Dendritic cell treated with granulocyte-macrophage colony-stimulating factor and Interleukin-4, amounts not matched to agents 40 ng/mL and 50 ng/mL, for 4 days (primary cell): ENCODE measurements at regions not wholly inside any gene's neighbourhood (a gene's known extent, or its start where the extent isn't known, plus 50 kb on each side); places are given as distances from the start of the nearest gene placed in this dataset.

Experiments
- H3K27ac Mint-ChIP-seq: one replicate; pipeline ENCODE4 v1.8.0; 2022; ENCODE audit warnings: mild to moderate bottlenecking, mixed read lengths
- H3K27me3 Mint-ChIP-seq: one replicate; pipeline ENCODE4 v1.8.0; 2022; ENCODE audit warnings: mild to moderate bottlenecking, mixed read lengths
- H3K36me3 Mint-ChIP-seq: one replicate; pipeline ENCODE4 v1.8.0; 2022; ENCODE audit warnings: low read depth, mixed read lengths
- H3K4me1 Mint-ChIP-seq: one replicate; pipeline ENCODE4 v1.8.0; 2022; ENCODE audit warnings: low read depth, mixed read lengths
- H3K4me3 Mint-ChIP-seq: one replicate; pipeline ENCODE4 v1.8.0; 2022; ENCODE audit warnings: mild to moderate bottlenecking, moderate library complexity, mixed read lengths
- H3K9me3 Mint-ChIP-seq: one replicate; pipeline ENCODE4 v1.8.0; 2022; ENCODE audit warnings: mixed read lengths
- intact Hi-C: fragments of 100-400 bp; cut with micrococcal nuclease; formaldehyde crosslinking; loops from one replicate; pipeline ENCODE4 v1.15.0; 2022

GRCh38 chr4:24476282-24476681, 108.1 kb downstream of the DHX15 start:
- Mint-ChIP-seq H3K27ac (no peak overlapping the region), H3K9me3 (no peaks in the 10 kb centered on the region), H3K4me1 (peaks cover 24% of the 10 kb centered on the region), H3K4me3 (no peak overlapping the region), H3K27me3 (peaks cover 73% of the 10 kb centered on the region), H3K36me3 (no peaks in the 10 kb centered on the region)
- intact Hi-C loops = no loop called here

- no peak overlapping the region for H3K4me3 Mint-ChIP-seq
- intact Hi-C loops = no loop called here
- H3K36me3 Mint-ChIP-seq = no peaks in the 10 kb centered on the region
- peaks cover 73% of the 10 kb centered on the region for H3K27me3 Mint-ChIP-seq
- H3K27ac Mint-ChIP-seq = no peak overlapping the region
- peaks cover 29% of the 10 kb centered on the region for H3K4me1 Mint-ChIP-seq
- no peaks in the 10 kb centered on the region for H3K9me3 Mint-ChIP-seq
These were observed 108.6 kb downstream of the DHX15 start for GRCh38 chr4:24475756-24476155.

GRCh38 chr4:24473309-24473721, 111.0 kb downstream of the DHX15 start:
- intact Hi-C loops = no loop called here
- H3K36me3 Mint-ChIP-seq = no peaks in the 10 kb centered on the region
- no peaks in the 10 kb centered on the region for H3K9me3 Mint-ChIP-seq
- H3K27ac Mint-ChIP-seq = no peak overlapping the region
- H3K27me3 Mint-ChIP-seq = peaks cover 90% of the 10 kb centered on the region
- peaks cover 37% of the 10 kb centered on the region for H3K4me1 Mint-ChIP-seq
- H3K4me3 Mint-ChIP-seq = peak overlapping the region; percentile 75

- Mint-ChIP-seq H3K27me3 (peaks cover 92% of the 10 kb centered on the region), H3K9me3 (no peaks in the 10 kb centered on the region), H3K27ac (no peak overlapping the region), H3K4me3 (peak overlapping the region; percentile 75), H3K36me3 (no peaks in the 10 kb centered on the region), H3K4me1 (peaks cover 37% of the 10 kb centered on the region)
- intact Hi-C loops = no loop called here
These were observed 111.6 kb downstream of the DHX15 start for GRCh38 chr4:24472514-24473308.

- Mint-ChIP-seq H3K27me3 (peaks cover 92% of the 10 kb centered on the region), H3K27ac (no peak overlapping the region), H3K4me1 (peaks cover 37% of the 10 kb centered on the region), H3K9me3 (no peaks in the 10 kb centered on the region), H3K4me3 (peak overlapping the region; percentile 74), H3K36me3 (no peaks in the 10 kb centered on the region)
- intact Hi-C loops = no loop called here
These were observed 112.2 kb downstream of the DHX15 start for GRCh38 chr4:24472161-24472510.

- Mint-ChIP-seq H3K27ac (no peak overlapping the region), H3K36me3 (no peaks in the 10 kb centered on the region), H3K4me1 (peaks cover 37% of the 10 kb centered on the region), H3K4me3 (peak overlapping the region; percentile 65), H3K27me3 (peaks cover 90% of the 10 kb centered on the region), H3K9me3 (no peaks in the 10 kb centered on the region)
- intact Hi-C loops = no loop called here
These were observed 112.7 kb downstream of the DHX15 start for GRCh38 chr4:24471486-24472160.

- H3K4me1 Mint-ChIP-seq = peaks cover 37% of the 10 kb centered on the region
- intact Hi-C loops = no loop called here
- no peaks in the 10 kb centered on the region for H3K36me3 Mint-ChIP-seq
- H3K27ac Mint-ChIP-seq = no peak overlapping the region
- H3K4me3 Mint-ChIP-seq = peak overlapping the region; percentile 65
- H3K27me3 Mint-ChIP-seq = peaks cover 89% of the 10 kb centered on the region
- no peaks in the 10 kb centered on the region for H3K9me3 Mint-ChIP-seq
These were observed 113.5 kb downstream of the DHX15 start for GRCh38 chr4:24470666-24471485.

- Mint-ChIP-seq H3K27ac (no peak overlapping the region), H3K27me3 (peaks cover 72% of the 10 kb centered on the region)
- intact Hi-C loops = no loop called here
These were observed 116.3 kb downstream of the DHX15 start for GRCh38 chr4:24468071-24468470.

GRCh38 chr4:24464566-24464965, 119.8 kb downstream of the DHX15 start:
- H3K9me3 Mint-ChIP-seq = no peaks in the 10 kb centered on the region
- H3K36me3 Mint-ChIP-seq = no peaks in the 10 kb centered on the region
- intact Hi-C loops = no loop called here
- no peak overlapping the region for H3K4me3 Mint-ChIP-seq
- H3K4me1 Mint-ChIP-seq = peaks cover under 1% of the 10 kb centered on the region
- H3K27ac Mint-ChIP-seq = no peak overlapping the region
- H3K27me3 Mint-ChIP-seq = peaks cover 49% of the 10 kb centered on the region

More at GRCh38 chr4:24468071-24468470, 116.3 kb downstream of the DHX15 start:
- Mint-ChIP-seq H3K9me3 (no peaks in the 10 kb centered on the region), H3K36me3 (no peaks in the 10 kb centered on the region), H3K4me1 (peaks cover 32% of the 10 kb centered on the region), H3K4me3 (no peak overlapping the region)

- Mint-ChIP-seq H3K27ac (no peak overlapping the region), H3K4me3 (no peak overlapping the region), H3K4me1 (no peaks in the 10 kb centered on the region), H3K9me3 (no peaks in the 10 kb centered on the region), H3K27me3 (peaks cover 2% of the 10 kb centered on the region), H3K36me3 (no peaks in the 10 kb centered on the region)
- intact Hi-C loops = no loop called here
These were observed 127.9 kb downstream of the DHX15 start for GRCh38 chr4:24456431-24456830.

- Mint-ChIP-seq H3K9me3 (no peaks in the 10 kb centered on the region), H3K27ac (no peak overlapping the region), H3K27me3 (peaks cover 1% of the 10 kb centered on the region), H3K4me3 (no peak overlapping the region), H3K36me3 (no peaks in the 10 kb centered on the region), H3K4me1 (no peaks in the 10 kb centered on the region)
- intact Hi-C loops = no loop called here
These were observed 130.4 kb downstream of the DHX15 start for GRCh38 chr4:24453951-24454350.

GRCh38 chr4:24451870-24452269, 132.5 kb downstream of the DHX15 start:
- intact Hi-C loops = no loop called here
- Mint-ChIP-seq H3K27me3 (peaks cover 1% of the 10 kb centered on the region), H3K27ac (no peak overlapping the region), H3K4me1 (no peaks in the 10 kb centered on the region), H3K9me3 (no peaks in the 10 kb centered on the region), H3K36me3 (no peaks in the 10 kb centered on the region), H3K4me3 (no peak overlapping the region)

GRCh38 chr4:24443200-24443599, 141.2 kb downstream of the DHX15 start:
- no peak overlapping the region for H3K4me3 Mint-ChIP-seq
- peaks cover 5% of the 10 kb centered on the region for H3K4me1 Mint-ChIP-seq
- H3K9me3 Mint-ChIP-seq = no peaks in the 10 kb centered on the region
- no peak overlapping the region for H3K27ac Mint-ChIP-seq
- H3K27me3 Mint-ChIP-seq = peaks cover 2% of the 10 kb centered on the region
- intact Hi-C loops = no loop called here
- H3K36me3 Mint-ChIP-seq = no peaks in the 10 kb centered on the region

GRCh38 chr4:24440765-24441164, 143.6 kb downstream of the DHX15 start:
- Mint-ChIP-seq H3K4me1 (peaks cover 5% of the 10 kb centered on the region), H3K27ac (no peak overlapping the region), H3K27me3 (peaks cover 2% of the 10 kb centered on the region), H3K36me3 (no peaks in the 10 kb centered on the region), H3K4me3 (no peak overlapping the region), H3K9me3 (no peaks in the 10 kb centered on the region)
- intact Hi-C loops = no loop called here
